Right atrium auricular region (tissue), 2 donors: ENCODE measurements at regions not wholly inside any gene's neighbourhood (a gene's known extent, or its start where the extent isn't known, plus 50 kb on each side); places are given as distances from the start of the nearest gene placed in this dataset.

Experiments used
- DNase-seq: peaks from one replicate; pipeline ENCODE4 v3.0.0-alpha.2; 2019; ENCODE audit warnings: low spot score
- H3K27ac ChIP-seq, 2 donors: fragments of 200-600 bp; sonication (generic); 1 replicate in 1 of 2; 2 replicates in 1 of 2; pipeline ENCODE4 v1.5.1; 2016 to 2019
- H3K27me3 ChIP-seq, 2 donors: fragments of 200-600 bp; sonication (generic); one replicate each; pipeline versions ENCODE4 v1.5.1 to v1.6.0; 2017 to 2019
- H3K36me3 ChIP-seq: fragments of 200-600 bp; sonication (generic); one replicate; pipeline ENCODE4 v1.5.1; 2016
- H3K4me1 ChIP-seq, 2 donors: fragments of 200-600 bp; sonication (generic); one replicate each; pipeline versions ENCODE4 v1.5.1 to v1.6.0; 2017 to 2019
- H3K4me3 ChIP-seq, 2 donors: fragments of 200-600 bp; sonication (generic); 1 replicate in 1 of 2; 2 replicates in 1 of 2; pipeline ENCODE4 v1.5.1; 2017 to 2019; ENCODE audit warnings: mild to moderate bottlenecking in 1 of 2, moderate library complexity in 1 of 2
- H3K9me3 ChIP-seq, 2 donors: fragments of 200-600 bp; sonication (generic); one replicate each; pipeline ENCODE4 v1.5.1; 2019
- CTCF ChIP-seq, 2 donors: fragments of 200-600 bp; sonication (generic); IDR thresholded peaks; one replicate each; pipeline ENCODE4 v1.5.1; 2019; ENCODE audit warnings: antibody characterized with exemption in 2 of 2

DNA sequence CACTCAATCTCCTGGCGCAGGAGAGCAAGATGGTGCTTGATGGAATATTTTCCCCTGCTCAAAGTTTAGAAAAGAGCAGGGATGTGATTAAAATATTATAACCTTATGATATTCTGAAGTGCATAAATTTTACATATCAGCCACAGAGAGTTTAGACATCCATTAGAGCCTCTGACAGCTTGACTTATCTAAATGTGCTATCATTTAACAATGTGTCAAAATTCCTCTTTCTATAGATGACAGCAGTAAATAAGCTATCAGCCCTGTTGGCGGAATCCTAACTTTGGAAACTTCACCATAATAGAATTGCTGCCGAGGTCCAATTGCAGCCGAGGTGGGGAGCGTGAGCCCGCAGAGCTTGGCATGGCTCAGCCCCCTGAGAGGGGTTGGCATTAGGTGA, 117.7 kb upstream of the MYL2 start:
- Histone ChIP-seq H3K4me3 (no peak overlapping the region), H3K36me3 (no peaks in the 10 kb centered on the region), H3K4me1 (peaks cover 0 to 15% of the 10 kb centered on the region in 2 donors), H3K27ac (no peak overlapping the region), H3K27me3 (peaks cover 7 to 10% of the 10 kb centered on the region in 2 donors), H3K9me3 (peaks cover 0 to 4% of the 10 kb centered on the region in 2 donors)
- TF ChIP-seq CTCF (IDR thresholded peaks at IDR 0.05), result no peak
- DNase-seq, result no peak

DNA sequence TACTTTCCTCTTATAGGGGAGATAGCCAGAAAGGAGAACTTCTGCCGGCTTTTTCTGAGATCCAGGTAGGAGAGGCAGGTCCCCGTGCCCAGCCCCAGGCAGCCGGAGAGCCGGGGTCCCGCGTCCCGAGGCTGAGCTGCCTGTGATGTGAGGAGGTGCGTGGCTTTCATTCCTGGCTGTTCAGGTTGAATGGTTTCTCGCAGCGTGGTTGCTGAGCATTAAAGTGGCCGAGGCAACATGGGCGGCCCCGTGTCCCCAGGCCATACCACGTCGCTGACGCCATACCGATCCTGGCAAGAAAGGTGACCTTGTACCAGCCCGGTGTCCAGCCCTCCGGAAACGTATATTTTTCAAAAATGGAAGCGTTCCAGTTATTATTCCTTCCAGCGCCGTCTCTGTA, 116.7 kb upstream of the MYL2 start:
- no peak overlapping the region for H3K27ac ChIP-seq
- peaks cover 0 to 17% of the 10 kb centered on the region in 2 donors for H3K4me1 ChIP-seq
- no peak overlapping the region for H3K4me3 ChIP-seq
- H3K36me3 ChIP-seq, result no peaks in the 10 kb centered on the region
- peaks cover 0 to 4% of the 10 kb centered on the region in 2 donors for H3K9me3 ChIP-seq
- DNase-seq, result no peak
- H3K27me3 ChIP-seq, result peaks cover 11 to 16% of the 10 kb centered on the region in 2 donors
- no peak for TF ChIP-seq CTCF (IDR thresholded peaks at IDR 0.05)

- Histone ChIP-seq H3K27ac (no peak overlapping the region), H3K36me3 (no peaks in the 10 kb centered on the region), H3K4me1 (peaks cover 0 to 17% of the 10 kb centered on the region in 2 donors), H3K4me3 (no peak overlapping the region), H3K27me3 (peaks cover 11 to 21% of the 10 kb centered on the region in 2 donors), H3K9me3 (peaks cover 0 to 3% of the 10 kb centered on the region in 2 donors)
- DNase-seq, result no peak
- TF ChIP-seq CTCF (IDR thresholded peaks at IDR 0.05), result no peak
Measured at GRCh38 chr12:111035578-111036301, 115.4 kb upstream of the MYL2 start.

DNA sequence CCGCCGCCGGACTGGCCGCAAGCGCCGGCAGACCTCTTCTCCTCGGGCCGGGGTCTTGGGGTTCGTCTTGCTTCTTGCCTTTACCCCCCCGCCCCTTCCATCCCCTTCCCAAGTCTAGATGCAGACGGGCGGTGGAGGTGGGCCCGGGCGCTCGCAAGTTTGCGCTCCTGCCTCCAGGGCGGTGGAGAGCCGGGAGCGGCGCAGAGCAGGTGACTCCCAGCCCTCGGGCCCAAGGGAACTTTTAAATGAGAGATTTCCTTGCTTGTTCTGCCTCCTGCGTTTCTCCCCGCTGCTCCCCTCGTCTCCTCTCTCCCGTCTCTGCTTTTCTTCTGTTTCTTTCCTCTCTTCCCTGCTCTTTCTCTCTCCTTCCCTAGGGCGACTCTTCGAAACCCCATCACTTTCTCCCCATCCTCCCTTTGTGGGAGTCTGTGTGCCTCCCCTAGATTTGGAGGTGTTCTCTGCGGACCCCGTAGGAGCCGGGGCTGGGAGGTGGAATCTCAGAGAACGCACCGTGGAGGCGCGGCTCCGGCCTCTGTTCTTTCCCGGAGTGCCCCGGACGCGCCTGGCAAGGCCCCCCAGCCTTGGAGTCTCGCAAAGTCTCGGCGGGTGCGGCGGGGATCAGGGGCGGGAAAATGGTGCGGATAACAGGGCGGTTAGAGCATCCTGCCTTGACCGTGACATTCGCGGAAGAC, 114.7 kb upstream of the MYL2 start:
- no peaks in the 10 kb centered on the region for H3K36me3 ChIP-seq
- peaks cover 11 to 21% of the 10 kb centered on the region in 2 donors for H3K27me3 ChIP-seq
- no peak for TF ChIP-seq CTCF (IDR thresholded peaks at IDR 0.05)
- H3K4me1 ChIP-seq, result peaks cover 0 to 17% of the 10 kb centered on the region in 2 donors
- no peaks in the 10 kb centered on the region for H3K9me3 ChIP-seq
- DNase-seq, result no peak
- no peak overlapping the region for H3K4me3 ChIP-seq
- no peak overlapping the region for H3K27ac ChIP-seq

DNA sequence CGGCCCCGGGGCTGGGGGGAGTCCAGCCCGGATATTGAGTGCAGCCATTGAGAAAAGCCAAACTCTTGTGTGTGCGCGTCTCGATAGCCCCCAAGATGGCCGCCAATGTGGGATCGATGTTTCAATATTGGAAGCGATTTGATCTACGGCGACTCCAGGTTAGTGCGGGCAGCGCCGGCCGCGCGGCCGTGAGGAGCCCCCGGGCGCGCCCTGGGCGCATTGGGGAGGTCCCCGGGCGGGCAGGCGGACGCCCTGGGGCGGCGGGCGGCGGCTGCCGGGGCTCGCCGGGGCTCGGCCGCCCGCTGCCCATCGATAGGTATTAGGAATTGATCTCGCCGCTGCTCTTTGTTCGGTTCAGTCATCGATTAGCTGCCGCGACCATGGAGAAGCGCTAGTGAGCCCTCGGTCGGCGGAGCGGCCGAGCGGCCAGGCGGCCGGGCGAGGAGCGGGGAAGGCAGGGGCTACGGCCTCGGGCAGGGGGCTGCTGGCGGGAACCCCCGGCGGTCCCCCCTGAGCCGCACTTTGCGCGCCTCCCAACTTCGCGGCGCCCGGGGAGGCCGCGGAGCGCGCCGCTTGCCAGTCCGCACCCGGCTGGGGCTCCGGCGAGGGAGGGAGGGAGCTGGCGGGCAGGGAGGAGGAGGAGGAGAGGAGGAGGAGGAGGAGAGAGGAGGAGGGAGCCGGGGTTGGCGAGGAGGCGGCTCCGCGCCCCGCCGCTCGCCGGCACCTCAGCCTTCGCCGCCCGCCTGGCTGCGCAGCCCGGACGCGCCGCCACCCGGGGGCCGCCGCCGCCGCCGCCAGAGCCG, 113.9 kb upstream of the MYL2 start, which contains the start of gene CUX2:
CUX2 (plus strand) TSS at position 83 of the 803 bp plus-strand sequence.
- H3K27me3 ChIP-seq, result peaks cover 11 to 21% of the 10 kb centered on the region in 2 donors
- H3K9me3 ChIP-seq, result no peaks in the 10 kb centered on the region
- no peak for DNase-seq
- no peaks in the 10 kb centered on the region for H3K36me3 ChIP-seq
- H3K4me1 ChIP-seq, result peaks cover 0 to 17% of the 10 kb centered on the region in 2 donors
- H3K4me3 ChIP-seq, result peak within 1 kb of the TSS in 1 of 2 donors; percentile 37
- no peak within 1 kb of the TSS for H3K27ac ChIP-seq
- no peak for TF ChIP-seq CTCF (IDR thresholded peaks at IDR 0.05)
